ENCODE measurements at regions not wholly inside any gene's neighbourhood (a gene's known extent, or its start where the extent isn't known, plus 50 kb on each side); places are given as distances from the start of the nearest gene placed in this dataset.
"Not testable (repeated sequence)": the region's sequence is repeated elsewhere in the genome, so short reads cannot be mapped to it uniquely, and the experiment has no call there.

DNA sequence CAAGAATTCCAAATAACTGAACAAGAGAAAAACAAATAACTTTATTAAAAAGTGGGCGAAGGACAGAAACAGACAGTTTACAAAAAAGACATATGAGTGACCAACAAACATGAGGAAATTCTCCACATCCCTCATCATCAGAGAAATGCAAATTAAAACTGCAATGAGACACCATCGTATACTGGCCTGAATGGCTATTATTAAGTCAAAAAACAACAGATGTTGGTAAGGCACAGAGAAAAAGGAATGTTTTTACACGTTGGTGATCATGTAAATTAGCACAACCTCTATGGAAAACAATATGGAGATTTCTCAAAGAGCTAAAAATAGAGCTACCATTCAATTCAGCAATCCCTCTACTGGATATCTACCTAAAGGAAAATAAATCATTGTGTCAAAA, 1260.4 kb upstream of the ALCAM start:
- DNase-seq (ENCODE audit: low read depth, low spot score): no peak

DNA sequence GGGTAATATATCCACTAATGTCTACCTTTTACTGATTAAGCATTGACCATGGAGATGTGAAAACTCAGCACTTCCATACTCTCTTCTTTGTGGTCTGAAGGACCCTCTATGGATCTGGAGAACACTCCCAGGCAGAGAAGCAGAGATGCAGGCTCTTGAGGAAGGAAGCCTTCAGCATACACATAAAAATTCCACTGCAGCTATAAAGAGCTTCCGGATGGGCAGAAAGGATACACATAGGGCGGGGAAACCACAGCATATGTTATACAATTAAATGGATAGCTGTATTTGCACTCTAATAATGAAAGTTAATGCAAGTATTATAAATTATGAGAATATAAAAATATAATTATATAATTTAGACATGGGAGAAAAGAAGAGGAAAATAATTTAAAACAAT, 1258.2 kb upstream of the ALCAM start:
- no peak for DNase-seq (ENCODE audit: low read depth, low spot score)

DNA sequence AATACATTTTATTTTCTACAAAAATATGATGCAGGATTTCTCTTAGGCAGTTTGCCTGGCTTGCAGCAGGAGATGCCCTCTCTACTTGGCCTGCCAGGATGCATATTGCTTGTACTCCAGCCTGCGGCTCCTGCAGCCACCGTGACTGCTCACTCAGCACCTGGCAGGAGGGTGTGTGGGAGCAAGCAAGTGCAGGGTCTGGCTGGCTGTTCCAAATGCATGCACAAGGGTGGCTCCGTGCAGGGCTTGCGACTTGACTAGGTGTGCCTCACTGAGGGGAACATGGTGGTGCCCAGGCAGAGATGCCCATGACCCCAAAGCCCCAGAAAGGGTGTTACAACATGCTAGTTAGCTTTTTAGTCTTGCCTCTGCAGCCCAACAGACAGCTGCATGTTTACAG, 1240.2 kb upstream of the ALCAM start:
- no peak for DNase-seq (ENCODE audit: low read depth, low spot score)

DNA sequence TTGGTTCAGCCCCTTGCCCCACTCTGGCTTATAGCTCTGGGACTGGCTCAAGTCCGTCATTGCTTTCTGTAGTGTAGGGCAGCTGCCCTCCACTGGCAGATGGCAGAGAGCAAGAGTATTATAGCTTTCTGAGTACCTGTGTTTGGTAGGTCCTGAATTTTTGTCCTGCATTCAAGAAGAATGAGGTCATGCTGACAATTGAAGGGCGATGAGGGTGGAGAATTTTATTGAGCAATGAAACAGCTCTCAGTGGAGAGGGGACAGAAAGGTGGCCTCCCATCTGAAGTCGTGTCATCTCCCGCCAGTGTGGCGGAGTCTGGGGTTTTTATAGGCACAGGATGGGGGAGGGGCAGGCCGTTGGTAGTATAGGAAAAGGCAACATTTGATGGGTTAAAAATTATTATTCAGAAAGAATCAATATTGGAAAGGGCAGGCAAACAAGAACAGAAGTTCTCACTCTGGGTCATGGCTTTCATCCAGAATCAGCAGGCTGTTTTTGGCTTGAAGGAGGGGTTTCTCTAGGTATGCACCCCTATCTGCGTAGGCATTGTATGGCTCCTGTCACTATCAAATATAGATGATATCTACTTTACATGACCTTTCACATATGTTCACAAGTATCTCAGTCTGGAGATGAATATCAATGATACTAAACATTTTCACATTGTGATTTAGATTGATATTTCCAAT, 1239.7 kb upstream of the ALCAM start:
- DNase-seq (ENCODE audit: low read depth, low spot score): no peak

DNA sequence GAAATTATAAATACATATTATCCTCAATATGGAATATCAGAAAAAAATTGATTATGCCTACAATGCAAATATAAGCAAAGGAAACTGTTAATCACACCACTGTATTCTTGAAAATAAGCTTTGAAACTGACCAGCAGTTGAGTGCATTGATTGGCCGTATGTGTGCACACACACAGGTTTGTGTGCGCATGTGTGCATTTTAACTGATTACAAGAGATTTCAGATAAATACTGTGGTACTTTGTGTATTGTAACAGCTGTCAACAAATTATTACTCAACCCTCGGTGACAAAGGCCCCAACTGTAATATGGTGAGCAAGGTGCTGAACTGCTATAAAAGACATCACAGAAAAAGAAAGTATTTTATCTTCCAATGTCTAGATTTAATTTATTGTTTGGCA, 1238.9 kb upstream of the ALCAM start:
- DNase-seq (ENCODE audit: low read depth, low spot score): no peak

DNA sequence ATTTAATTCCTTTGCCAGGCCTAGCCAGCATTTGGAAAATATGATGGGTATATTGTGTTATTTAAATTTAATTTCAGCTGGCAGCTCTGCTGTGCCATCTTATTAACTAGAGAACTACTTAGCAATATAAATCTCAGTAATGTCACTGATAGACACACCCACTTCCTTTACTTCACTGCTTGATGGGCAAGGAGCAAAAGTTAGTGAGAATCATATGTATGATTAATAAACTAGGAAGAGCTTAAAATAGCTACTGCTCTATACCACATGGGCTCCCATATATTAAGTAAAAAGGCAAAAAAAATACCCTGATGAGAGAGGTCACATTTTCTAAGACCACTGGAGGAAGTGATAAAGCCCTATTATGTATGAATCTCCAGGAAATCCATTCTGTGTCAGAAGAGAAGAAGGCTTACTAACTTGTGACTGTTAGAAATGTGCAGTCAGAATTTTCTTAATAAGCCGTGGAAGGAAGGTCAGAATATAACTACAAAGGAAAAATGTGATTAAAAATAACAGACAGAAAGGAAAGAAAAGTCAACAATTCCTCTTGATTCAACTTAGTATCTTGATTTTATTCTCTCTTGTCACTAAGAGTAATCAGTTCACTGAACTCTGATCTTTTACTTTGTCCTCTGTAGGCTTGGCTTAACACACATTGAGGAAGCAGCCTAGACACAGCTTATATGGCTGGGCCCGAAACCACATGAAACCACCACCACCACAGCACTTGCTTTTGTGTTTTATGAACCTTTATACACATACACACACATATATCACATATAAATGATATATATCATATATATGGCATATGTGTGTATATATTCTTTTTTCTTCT, 1233.9 kb upstream of the ALCAM start:
- no peak for DNase-seq (ENCODE audit: low read depth, low spot score)

DNA sequence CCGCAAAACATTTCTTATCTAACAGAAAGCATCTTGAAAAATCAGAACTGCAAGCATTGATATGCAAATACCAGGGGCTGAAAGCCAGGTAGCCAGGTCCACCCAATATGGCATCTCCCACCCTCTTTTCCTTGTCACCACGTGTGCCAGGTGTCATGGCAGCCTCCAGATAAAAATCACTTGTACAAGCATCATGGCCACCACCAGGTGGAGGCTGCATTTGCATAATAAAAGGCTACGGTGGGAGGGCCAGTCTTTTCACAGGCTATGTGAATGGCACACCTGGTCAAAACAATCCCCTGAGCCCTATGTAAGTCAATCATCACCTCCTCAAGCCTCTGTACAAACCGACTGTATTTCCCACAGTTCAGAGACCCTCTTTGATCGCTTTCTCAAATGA, 1233.1 kb upstream of the ALCAM start:
- no peak for DNase-seq (ENCODE audit: low read depth, low spot score)

DNA sequence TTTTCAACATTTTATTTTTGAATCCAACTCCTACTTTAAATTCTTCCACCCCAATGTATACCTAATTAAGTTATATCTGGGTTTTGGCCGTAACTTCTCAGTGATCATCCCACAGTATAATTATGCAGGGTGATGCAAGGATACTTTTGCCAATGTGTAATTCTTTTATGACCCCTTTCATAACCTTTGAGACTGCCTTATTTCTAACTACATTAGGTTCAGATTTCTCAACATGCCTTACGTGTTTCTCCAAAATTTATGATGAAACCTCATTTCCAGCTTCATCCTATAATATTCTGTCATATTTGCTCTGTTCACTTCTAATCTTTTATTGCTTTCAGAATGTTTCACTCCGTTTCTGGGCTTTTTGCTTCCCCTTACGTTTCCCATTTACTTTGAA, 1229.6 kb upstream of the ALCAM start:
- no peak for DNase-seq (ENCODE audit: low read depth, low spot score)

DNA sequence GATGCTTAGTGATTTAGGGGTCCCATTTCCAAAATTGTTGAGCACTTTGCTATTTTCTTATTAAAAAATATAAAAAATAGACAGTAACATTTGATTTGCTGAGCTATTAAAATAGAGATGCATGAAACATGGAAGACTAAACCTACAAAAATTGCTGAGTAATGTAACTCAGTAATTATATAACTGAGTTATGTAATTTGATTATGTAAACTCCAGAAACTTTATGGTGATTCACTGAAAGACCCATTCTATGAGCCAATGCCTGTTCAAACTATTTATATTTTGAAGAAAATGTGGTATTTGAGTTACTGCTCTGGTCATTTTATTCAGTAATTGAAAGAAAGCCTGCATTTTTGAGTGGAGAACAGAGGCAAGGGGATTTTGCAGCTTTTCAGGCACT, 1221.5 kb upstream of the ALCAM start:
- DNase-seq (ENCODE audit: low read depth, low spot score): no peak

DNA sequence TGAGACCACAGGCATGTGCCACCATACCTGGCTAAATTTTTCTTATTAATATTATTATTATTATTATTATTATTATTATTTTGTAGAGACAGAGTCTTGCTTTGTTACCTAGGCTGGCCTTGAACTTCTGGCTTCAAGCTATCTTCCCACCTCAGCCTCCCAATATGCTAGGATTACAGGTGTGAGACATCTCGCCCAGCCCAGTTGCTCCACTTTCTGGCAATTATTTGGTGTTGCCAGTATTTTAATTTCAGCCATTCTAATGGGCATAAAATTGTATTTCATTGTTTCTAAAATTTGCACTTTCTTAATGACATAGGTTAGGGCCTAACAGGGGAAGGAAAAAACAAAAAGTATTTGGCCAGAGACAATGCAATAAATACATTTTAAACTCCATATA, 1217.6 kb upstream of the ALCAM start:
- no peak for DNase-seq (ENCODE audit: low read depth, low spot score)

DNA sequence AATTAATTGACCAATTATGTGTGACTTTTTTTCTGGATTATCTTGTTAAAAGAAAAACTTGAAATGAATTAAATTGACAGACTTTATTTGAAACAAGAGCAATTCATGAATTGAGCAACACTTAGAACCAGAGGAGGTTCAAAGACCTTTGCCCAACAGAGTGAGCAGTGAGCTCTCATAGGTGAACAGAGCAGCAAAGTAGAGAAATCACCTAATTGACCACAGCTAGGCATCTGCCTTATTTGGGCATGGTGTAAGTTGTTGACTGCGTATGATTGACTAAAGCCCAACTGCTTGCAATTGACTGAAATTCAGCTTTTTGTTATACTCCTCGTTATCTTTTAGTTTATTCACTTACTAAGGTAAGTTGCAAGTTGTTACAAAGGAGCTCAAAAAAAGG, 1216.0 kb upstream of the ALCAM start:
- DNase-seq (ENCODE audit: low read depth, low spot score): no peak

DNA sequence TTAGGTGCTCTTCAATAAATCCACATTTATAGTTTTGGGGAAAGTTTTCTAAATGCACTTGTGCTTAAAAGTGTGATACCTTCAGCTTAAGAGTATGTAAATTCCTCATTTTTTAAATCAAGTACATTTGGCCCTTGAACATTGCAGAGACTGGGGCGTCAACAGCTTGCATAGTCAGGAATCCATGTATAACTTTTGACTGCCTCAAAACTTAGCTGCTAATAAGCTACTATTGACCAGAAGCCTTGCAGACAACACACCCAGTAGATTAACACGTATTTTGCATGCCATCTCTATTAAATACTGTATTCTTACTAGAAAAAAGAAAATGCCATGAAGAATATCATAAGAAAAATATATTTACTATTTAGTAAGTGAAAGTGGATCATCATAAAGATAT, 1211.8 kb upstream of the ALCAM start:
- no peak for DNase-seq (ENCODE audit: low read depth, low spot score)

DNA sequence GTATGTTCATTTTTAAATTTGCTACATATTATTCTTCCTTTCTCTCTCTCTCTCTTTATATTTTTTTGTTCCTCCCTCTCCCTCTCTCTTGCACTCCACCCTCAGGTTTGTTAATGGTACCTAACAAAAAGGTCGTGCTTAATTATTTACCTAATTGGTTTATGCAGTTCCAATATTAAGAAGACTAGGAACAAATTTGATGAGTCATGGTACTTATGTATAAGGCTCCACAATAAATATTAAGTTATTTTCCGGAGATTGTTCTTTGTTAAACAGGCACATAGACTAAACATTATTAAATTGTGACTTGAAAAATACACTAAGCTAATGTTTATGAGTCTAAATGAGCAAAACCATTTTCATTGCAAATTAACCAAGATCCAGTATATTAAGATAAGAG, 1200.8 kb upstream of the ALCAM start:
- DNase-seq (ENCODE audit: low read depth, low spot score): no peak

DNA sequence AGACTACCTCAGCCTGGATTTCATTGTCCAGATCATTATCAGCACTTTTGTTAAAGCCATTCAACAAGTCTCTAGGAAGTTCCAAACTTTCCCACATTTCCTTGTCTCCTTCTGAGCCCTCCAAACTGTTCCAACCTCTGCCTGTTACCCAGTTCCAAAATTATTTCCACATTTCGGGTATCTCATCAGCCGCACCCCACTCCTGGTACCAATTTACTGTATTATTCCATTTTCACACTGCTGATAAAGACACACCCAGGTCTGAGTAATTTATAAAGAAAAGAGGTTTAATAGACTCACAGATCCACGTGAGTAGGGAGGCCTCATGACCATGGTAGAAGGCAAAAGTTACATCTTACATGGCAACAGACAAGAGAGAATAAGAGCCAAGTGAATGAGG, 1198.3 kb upstream of the ALCAM start:
- no peak for DNase-seq (ENCODE audit: low read depth, low spot score)

DNA sequence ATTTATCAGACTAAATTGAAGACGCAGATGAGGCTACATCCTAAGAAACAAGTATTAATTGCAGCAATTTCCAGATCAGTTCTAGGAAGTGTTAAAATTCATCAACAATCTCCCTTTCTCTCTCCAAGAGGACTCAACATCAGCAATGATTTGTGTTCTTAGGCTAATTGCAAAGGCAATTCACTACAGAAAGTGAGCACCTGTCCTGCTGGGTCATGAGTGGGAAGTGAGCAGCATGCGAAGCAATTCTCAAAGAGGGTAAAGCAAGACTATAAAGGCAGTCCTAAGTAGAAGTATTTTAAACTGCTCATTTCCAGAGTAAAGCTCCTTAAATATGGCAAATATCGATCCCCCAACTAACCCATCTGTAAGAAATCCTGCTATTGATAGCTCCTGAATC, 1191.0 kb upstream of the ALCAM start:
- no peak for DNase-seq (ENCODE audit: low read depth, low spot score)

DNA sequence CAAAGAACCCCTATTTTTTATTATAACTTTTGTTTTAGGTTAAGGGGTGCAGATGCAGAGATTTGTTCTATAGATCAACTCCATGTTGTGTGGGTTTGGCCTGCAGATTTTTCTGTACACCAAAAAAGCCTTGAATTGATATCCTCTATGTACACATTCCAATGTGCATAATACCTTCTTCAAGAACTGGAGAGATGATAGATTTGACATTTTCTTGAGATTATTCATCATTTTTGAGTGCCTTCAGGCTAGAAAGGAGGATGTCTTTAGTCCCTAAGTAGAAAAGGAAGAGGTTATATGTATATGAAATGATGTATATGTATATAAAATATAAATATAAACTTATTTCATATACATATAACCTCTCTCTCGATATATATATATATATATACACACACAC, 1190.0 kb upstream of the ALCAM start:
- DNase-seq (ENCODE audit: low read depth, low spot score): no peak

DNA sequence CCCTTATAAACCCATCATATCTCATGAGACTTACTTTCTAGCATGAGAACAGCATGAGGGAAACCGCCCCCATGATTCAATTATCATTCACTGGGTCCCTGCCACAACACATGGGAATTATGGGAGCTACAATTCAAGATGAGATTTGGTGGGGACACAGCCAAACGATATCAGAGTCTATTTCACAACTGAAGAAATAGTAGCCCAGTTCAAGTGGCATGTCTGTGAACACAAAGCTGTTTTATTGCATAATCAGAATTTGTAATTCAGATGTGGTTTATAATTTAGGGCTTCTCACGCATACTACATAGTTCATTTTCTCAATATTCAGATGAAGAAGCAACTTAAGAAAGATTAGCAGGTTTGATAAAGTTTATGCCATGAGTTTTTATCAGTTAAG, 1188.0 kb upstream of the ALCAM start:
- DNase-seq (ENCODE audit: low read depth, low spot score): no peak

DNA sequence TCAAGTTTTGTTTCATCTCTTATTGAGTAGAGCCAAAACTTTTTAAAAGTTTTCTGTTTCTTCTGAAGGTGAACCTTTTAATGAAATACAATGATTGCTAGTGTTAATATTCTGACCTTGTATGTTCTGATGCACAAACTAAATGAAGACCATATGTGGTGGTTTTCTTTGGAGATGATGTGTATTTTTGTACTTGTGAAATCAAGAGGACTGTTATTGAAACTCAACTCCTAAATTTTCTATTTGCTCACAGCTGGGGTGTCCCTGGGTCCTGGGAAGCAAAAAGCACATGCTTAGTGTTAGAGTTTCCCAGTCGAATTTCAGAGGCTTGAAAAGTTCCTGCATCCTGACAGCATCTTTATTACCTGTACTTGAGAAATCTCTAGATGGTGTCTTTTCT, 1185.8 kb upstream of the ALCAM start:
- no peak for DNase-seq (ENCODE audit: low read depth, low spot score)

DNA sequence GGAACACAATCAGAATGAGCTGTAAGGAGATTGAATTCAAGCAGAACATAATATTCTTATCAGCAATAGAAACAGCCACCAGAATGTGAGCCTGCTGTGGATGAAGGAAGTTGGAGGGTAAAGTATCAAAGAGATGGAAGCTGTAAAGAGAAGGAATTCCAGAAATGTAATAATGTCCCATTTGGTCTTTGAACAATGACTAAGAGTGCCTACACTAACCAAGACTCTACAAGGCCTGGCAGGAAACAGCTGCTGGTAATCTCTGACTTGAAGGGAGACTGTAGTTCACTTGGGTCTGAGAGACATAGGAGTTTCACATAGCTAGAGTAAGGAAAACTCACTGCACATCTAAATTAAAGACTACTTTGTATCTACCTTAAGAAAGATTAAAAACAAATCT, 1176.0 kb upstream of the ALCAM start:
- DNase-seq (ENCODE audit: low read depth, low spot score): no peak

DNA sequence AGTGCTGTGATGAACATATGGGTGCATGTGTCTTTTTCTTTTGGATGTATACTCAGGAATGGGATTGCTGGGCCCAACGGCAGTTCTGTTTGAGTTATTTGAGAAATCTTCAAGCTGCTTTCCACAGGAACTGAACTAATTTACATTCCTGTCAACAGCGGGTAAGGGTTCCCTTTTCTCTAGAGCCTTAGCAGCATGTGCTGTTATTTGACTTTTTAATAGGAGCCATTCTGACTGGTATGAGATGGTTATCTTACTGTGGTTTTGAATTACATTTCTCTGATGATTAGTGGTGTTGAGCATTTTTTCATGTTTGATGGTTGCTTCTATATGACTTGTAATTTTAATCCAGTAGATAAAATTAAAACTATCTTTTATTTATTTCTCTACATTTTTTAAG, 1168.6 kb upstream of the ALCAM start:
- no peak for DNase-seq (ENCODE audit: low read depth, low spot score)

DNA sequence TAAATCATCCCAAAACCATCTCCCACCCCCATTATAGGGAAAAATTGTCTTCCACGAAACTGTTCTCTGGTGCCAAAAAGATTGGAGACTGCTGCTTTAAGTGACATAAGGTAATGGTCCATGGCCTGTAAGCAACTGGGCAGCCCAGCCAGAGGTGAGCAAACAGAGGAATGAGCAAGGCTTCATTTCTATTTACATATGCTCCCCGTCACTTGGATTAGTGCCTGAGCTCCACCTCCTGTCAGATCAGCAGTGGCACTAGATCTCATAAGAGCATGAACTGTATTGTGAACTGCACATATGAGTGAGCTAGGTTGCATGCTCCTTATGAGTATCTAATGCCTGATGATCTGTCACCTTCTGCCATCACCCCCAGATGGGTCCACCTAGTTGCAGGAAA, 1159.8 kb upstream of the ALCAM start:
- DNase-seq (ENCODE audit: low read depth, low spot score): no peak

DNA sequence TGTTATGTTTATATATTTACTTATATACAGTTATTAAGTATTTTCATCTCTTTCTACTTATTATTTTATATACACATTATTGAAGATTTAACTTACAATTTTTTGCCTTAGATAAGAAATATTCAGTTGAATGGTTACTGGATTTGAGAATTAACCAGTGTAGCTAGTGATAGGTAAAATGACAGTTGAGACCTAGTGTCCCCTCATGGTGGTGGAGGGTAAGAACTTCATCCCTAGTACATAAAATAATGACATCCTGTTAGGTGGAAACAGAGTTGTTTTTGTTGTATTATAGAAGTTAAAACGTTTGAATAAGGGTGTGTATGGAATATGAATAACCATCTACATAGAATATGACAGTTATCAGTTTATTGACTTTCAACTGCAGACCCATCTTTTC, 1152.4 kb upstream of the ALCAM start:
- no peak for DNase-seq (ENCODE audit: low read depth, low spot score)

DNA sequence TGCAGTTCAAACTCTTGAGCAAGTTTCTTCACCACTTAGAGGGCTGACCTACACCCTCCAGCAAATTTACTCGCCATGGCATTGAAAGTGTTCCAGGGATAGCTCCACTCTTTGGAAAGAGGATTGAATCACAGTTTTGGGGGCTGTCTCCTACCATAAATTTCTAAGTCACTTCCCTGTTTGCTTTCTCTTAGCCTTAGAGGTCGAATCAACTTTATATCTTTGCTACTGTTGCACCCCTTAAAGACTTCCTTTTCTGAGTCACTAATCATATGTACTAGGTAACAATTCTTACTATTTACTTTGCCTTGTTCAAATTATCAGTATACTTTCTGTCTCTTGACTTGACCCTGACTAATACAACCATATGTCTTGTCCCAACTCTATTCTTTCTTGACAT, 1151.8 kb upstream of the ALCAM start:
- DNase-seq (ENCODE audit: low read depth, low spot score): no peak

DNA sequence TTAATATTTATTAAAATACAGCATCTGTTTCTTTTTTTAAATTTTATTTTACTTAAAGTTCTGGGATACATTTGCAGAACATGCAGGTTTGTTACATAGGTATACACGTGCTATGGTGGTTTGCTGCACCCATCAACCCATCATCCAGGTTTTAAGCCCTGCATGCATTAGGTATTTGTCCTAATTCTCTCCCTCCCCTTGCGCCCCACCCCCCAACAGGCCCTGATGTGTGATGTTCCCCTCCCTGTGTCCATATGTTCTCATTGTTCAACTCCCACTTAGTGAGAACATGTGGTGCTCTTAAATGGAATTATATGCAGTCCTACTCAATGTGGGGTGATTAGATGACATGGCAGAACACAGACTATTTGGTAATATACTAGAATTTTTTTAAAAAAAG, 1147.7 kb upstream of the ALCAM start:
- DNase-seq (ENCODE audit: low read depth, low spot score): not testable (repeated sequence)
